Testis (tissue), 2 donors: ENCODE measurements at regions not wholly inside any gene's neighbourhood (a gene's known extent, or its start where the extent isn't known, plus 50 kb on each side); places are given as distances from the start of the nearest gene placed in this dataset.
A peak's percentile ranks its signal among the peaks of the same experiment; 100 is the strongest.

Experiments
- DNase-seq: peaks from one replicate; pipeline ENCODE4 v3.0.0-alpha.2; 2019
- H3K27ac ChIP-seq, 2 donors: fragments of 200-600 bp; sonication (generic); one replicate each; pipeline ENCODE4 v1.5.1; 2019
- H3K27me3 ChIP-seq: fragments of 200-600 bp; sonication (generic); one replicate; pipeline ENCODE4 v1.5.1; 2019
- H3K36me3 ChIP-seq: fragments of 200-600 bp; sonication (generic); one replicate; pipeline ENCODE4 v1.5.1; 2017; ENCODE audit warnings: low read depth; ENCODE audit errors: missing control alignments
- H3K4me1 ChIP-seq: fragments of 200-600 bp; sonication (generic); one replicate; pipeline ENCODE4 v1.5.1; 2019
- H3K4me3 ChIP-seq, 2 donors: fragments of 200-600 bp; sonication (generic); one replicate each; pipeline ENCODE4 v1.5.1; 2017 to 2019
- H3K9me3 ChIP-seq: fragments of 200-600 bp; sonication (generic); one replicate; pipeline ENCODE4 v1.5.1; 2017
- CTCF ChIP-seq, 3 experiments: fragments of 450-650 bp in 2 of 3; fragments of 200-600 bp in 1 of 3; sonication (generic) in 1 of 3; IDR thresholded peaks; one replicate each; pipeline ENCODE4 v1.5.1; 2016 to 2019; ENCODE audit warnings: antibody characterized with exemption in 3 of 3, mild to moderate bottlenecking in 2 of 3, moderate library complexity in 1 of 3
- POLR2A ChIP-seq: fragments of 450-650 bp; IDR thresholded peaks from one replicate; pipeline ENCODE4 v1.6.1; 2017; ENCODE audit warnings: antibody characterized with exemption, mild to moderate bottlenecking, moderate library complexity
- WGBS, 2 donors: methylation state at CpG; one replicate each; pipeline ENCODE4 v1.1.5; 2018; 5-methylcytosine and 5-hydroxymethylcytosine counted together
- intact Hi-C: fragments of 100-400 bp; cut with DNase I; formaldehyde crosslinking; loops from one replicate; pipeline ENCODE4 v1.15.1; 2023; ENCODE audit warnings: low total_unique reads

DNA sequence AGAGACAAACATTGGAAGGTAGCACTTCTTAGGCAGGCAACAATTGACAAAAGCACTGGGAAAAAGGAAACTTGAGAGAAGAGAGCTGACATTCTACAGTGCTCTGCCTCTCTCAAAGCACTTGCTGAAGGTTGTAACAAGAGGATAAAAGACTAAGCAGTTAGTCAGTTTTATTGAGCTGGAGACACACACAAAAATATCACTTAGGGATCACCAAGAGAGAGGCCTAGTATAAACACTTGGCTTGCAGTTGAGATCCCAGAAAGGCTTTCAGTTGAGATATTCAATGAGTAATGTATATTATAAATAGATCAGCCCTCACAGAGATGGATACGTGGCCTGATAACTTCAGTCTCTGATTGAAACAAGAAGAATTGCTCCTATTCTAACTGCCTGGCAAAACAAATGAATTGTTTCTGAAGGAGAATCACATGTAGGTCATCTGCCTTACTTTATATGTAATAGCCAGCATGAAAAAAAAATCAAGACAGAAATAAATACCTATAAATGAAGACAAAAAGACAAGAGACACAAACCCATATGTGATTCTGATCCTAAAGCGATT, 747.2 kb upstream of the MAN1A1 start:
- 55 to 56% methylated on average over 2 of the region's 2 CpGs for WGBS, 2 donors
- Histone ChIP-seq H3K27me3 (no peaks in the 10 kb centered on the region), H3K27ac (no peak overlapping the region), H3K9me3 (no peaks in the 10 kb centered on the region), H3K36me3 (no peaks in the 10 kb centered on the region), H3K4me3 (peak overlapping the region in 1 of 2 donors; percentile 3), H3K4me1 (no peaks in the 10 kb centered on the region)
- no peak for DNase-seq
- TF ChIP-seq CTCF (IDR thresholded peaks at IDR 0.05) (no peak), POLR2A (no peak)
- intact Hi-C loops: no loop called here

DNA sequence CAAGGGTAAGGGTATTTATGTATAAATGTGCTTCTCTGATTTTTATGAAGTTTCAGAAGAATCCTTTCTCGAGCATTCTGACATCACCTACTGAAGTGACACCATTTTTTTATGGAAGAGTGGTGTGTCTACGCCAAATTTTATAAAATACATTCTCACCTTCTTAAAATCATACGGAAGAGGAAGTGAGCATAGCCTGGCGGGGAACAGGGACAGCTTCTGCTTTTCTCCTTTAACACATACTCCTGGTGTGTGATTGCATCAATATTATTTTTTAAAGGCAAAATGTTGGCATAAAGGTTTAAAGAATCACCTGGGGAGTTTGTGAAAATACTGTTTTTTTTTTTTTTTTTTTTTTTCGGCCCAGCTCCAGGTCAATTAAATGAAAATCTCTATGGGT, 733.6 kb upstream of the MAN1A1 start:
- Histone ChIP-seq H3K27me3 (no peaks in the 10 kb centered on the region), H3K4me1 (no peaks in the 10 kb centered on the region), H3K9me3 (no peaks in the 10 kb centered on the region), H3K27ac (no peak overlapping the region), H3K36me3 (no peaks in the 10 kb centered on the region), H3K4me3 (no peak overlapping the region)
- TF ChIP-seq POLR2A: no peak
- no peak for TF ChIP-seq CTCF (IDR thresholded peaks at IDR 0.05)
- no peak for DNase-seq
- WGBS, 2 donors: 86 to 93% methylated on average over 5 of the region's 5 CpGs
- intact Hi-C loops: no loop called here

DNA sequence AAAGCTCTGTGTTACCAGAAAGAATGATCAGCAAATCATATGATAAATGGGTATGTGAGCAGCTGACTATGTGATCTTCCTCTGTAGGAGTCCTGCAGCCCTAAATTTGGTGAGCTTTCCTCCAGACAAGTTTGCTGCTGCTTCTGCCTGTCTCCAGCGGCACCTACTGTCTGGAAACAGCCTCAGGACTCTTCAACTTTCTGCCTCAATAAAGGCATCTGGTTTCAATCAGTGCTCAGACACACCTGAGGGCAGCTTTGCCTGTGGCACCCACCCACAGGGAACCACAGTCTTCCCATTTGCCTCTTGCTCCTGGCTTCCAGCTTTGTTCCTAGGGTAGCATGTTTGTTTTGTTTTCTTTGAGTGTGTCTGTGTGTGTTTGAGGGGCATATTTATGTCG, 727.9 kb upstream of the MAN1A1 start:
- Histone ChIP-seq H3K27ac (no peak overlapping the region), H3K36me3 (no peaks in the 10 kb centered on the region), H3K4me3 (no peak overlapping the region), H3K27me3 (no peaks in the 10 kb centered on the region), H3K4me1 (no peaks in the 10 kb centered on the region), H3K9me3 (no peaks in the 10 kb centered on the region)
- TF ChIP-seq CTCF (IDR thresholded peaks at IDR 0.05) (no peak), POLR2A (no peak)
- WGBS, 2 donors: 47 to 60% methylated on average over 2 of the region's 2 CpGs
- intact Hi-C loops: no loop called here
- peak; percentile 20 for DNase-seq

DNA sequence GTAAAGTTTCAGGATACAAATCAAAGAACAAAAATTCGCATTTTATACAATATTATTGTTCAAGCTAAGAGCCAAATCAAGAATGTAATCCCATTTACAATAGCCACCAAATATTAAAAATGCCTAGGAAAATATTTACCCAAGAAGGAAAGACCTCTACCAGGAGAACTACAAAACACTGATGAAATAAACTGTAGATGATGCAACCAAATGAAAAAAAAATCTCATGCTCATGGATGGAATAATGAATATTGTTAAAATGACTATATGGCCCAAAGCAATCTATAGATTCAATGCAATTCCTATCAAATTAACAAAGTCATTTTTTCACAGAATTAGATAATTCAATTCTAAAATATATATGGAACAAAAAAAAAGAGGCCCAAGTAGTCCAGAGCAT, 708.8 kb upstream of the MAN1A1 start:
- Histone ChIP-seq H3K27ac (no peak overlapping the region), H3K4me3 (no peak overlapping the region), H3K27me3 (no peaks in the 10 kb centered on the region), H3K4me1 (no peaks in the 10 kb centered on the region), H3K36me3 (no peaks in the 10 kb centered on the region), H3K9me3 (no peaks in the 10 kb centered on the region)
- WGBS, 2 donors: 16 to 54% methylated on average over 1 of the region's 1 CpG
- no peak for DNase-seq
- TF ChIP-seq POLR2A (no peak), CTCF (IDR thresholded peaks at IDR 0.05) (no peak)
- intact Hi-C loops: no loop called here

GRCh38 chr6:120056085-120056484, 706.5 kb upstream of the MAN1A1 start:
- Histone ChIP-seq H3K27me3 (no peaks in the 10 kb centered on the region), H3K4me3 (no peak overlapping the region), H3K36me3 (no peaks in the 10 kb centered on the region), H3K4me1 (no peaks in the 10 kb centered on the region), H3K9me3 (no peaks in the 10 kb centered on the region), H3K27ac (no peak overlapping the region)
- WGBS, 2 donors: 43 to 47% methylated on average over 4 to 7 of the region's 7 CpGs
- TF ChIP-seq CTCF (IDR thresholded peaks at IDR 0.05) (peak in 2 of 3 experiments; percentile 40 to 47), POLR2A (no peak)
- DNase-seq: peak; percentile 20
- intact Hi-C loops: no loop called here
